Transverse colon (tissue), 4 donors: ENCODE measurements at regions not wholly inside any gene's neighbourhood (a gene's known extent, or its start where the extent isn't known, plus 50 kb on each side); places are given as distances from the start of the nearest gene placed in this dataset.

Source experiments
- DNase-seq: peaks from one replicate; pipeline ENCODE4 v3.0.0-alpha.2; 2019
- H3K27ac ChIP-seq, 4 donors: fragments of 200-600 bp; sonication (generic); 2 replicates each; pipeline ENCODE4 v1.5.1; 2016 to 2018; ENCODE audit warnings: inconsistent platforms in 4 of 4
- H3K27me3 ChIP-seq: fragments of 200-600 bp; sonication (generic); 2 replicates; pipeline ENCODE4 v1.5.1; 2017; ENCODE audit warnings: inconsistent platforms
- H3K36me3 ChIP-seq, 4 donors: fragments of 200-600 bp; sonication (generic); 2 replicates each; pipeline ENCODE4 v1.5.1; 2017 to 2019; ENCODE audit warnings: inconsistent platforms in 4 of 4
- H3K4me1 ChIP-seq, 4 donors: fragments of 200-600 bp; sonication (generic); 2 replicates each; pipeline ENCODE4 v1.5.1; 2017 to 2020; ENCODE audit warnings: inconsistent platforms in 4 of 4
- H3K4me3 ChIP-seq, 4 donors: fragments of 200-600 bp; sonication (generic); 1 replicate in 1 of 4; 2 replicates in 3 of 4; pipeline versions ENCODE4 v1.5.1 to v1.6.1; 2017 to 2019; ENCODE audit warnings: inconsistent platforms in 4 of 4
- H3K9me3 ChIP-seq, 2 donors: fragments of 200-600 bp; sonication (generic); 2 replicates each; pipeline ENCODE4 v1.5.1; 2017 to 2019; ENCODE audit warnings: inconsistent platforms in 2 of 2
- EP300 ChIP-seq: sonication (generic); formaldehyde crosslinking; IDR thresholded peaks from one replicate; pipeline ENCODE4 v1.6.1; 2017; ENCODE audit warnings: antibody characterized with exemption, low read depth
- POLR2A ChIP-seq: fragments of 450-650 bp; IDR thresholded peaks from one replicate; pipeline ENCODE4 v1.6.1; 2016; ENCODE audit warnings: antibody characterized with exemption, mild to moderate bottlenecking, moderate library complexity
- POLR2AphosphoS5 ChIP-seq, 3 donors: sonication (generic); formaldehyde crosslinking; IDR thresholded peaks; one replicate each; pipeline ENCODE4 v1.6.1; 2016; ENCODE audit warnings: antibody characterized with exemption in 3 of 3
- WGBS, 2 donors: methylation state at CpG; one replicate each; pipeline ENCODE4 v1.1.5; 2018; ENCODE audit warnings: low coverage in 1 of 2; 5-methylcytosine and 5-hydroxymethylcytosine counted together
- in situ Hi-C, 4 donors: fragments of 200-750 bp; cut with MboI; loops; one replicate each; pipeline versions ENCODE4 v1.15.0 to v1.15.1; 2017; ENCODE audit warnings: low sequenced_read_pairs in 3 of 4, low pct_ligation_motif_present in 1 of 4, low pct_unique_long_range_greater_than_20kb in 1 of 4
- intact Hi-C: fragments of 100-400 bp; cut with DNase I; formaldehyde crosslinking; loops from one replicate; pipeline ENCODE4 v1.15.1; 2023; ENCODE audit warnings: low total_unique reads
- TF ChIP-seq, protein P1 (sequence below), 5 experiments: fragments of 200-600 bp in 3 of 5; fragments of 450-650 bp in 2 of 5; sonication (generic) in 3 of 5; IDR thresholded peaks; 1 replicate in 2 of 5; 2 replicates in 3 of 5; pipeline ENCODE4 v1.5.1; 2016 to 2017; ENCODE audit warnings: antibody characterized with exemption in 5 of 5, inconsistent platforms in 3 of 5, mild to moderate bottlenecking in 2 of 5, moderate library complexity in 1 of 5

DNA sequence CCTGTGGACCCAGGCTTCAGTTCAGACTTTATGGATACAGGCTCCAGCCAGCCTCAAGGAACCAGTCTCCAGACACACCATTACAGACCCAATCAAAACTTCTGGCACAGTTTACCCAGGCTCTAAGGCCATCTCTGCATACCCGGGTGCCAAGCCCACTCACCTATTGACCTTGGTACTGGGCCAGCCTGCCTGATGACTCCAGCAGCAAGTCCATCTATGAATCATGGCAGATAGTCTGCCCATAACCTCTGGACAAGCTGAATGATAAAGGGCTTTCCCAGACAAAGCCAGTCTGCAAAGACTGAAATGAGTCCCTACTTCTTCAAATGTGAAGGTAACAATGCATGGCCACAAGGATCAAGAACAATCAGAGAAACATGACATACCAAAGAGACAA is 1327.1 kb upstream of the C9orf72 start:
- 88% methylated on average over 1 of the region's 1 CpG; no CpG with 5 or more reads in 1 of the 2 donors for WGBS, 2 donors
- Histone ChIP-seq H3K4me1 (no peaks in the 10 kb centered on the region), H3K4me3 (no peak overlapping the region), H3K9me3 (peaks cover 5 to 9% of the 10 kb centered on the region in 2 donors), H3K36me3 (no peaks in the 10 kb centered on the region), H3K27me3 (no peaks in the 10 kb centered on the region), H3K27ac (no peak overlapping the region)
- in situ Hi-C loops, result no loop called here
- no peak for TF ChIP-seq POLR2AphosphoS5 (IDR thresholded peaks at IDR 0.05)
- TF ChIP-seq, protein P1, sequence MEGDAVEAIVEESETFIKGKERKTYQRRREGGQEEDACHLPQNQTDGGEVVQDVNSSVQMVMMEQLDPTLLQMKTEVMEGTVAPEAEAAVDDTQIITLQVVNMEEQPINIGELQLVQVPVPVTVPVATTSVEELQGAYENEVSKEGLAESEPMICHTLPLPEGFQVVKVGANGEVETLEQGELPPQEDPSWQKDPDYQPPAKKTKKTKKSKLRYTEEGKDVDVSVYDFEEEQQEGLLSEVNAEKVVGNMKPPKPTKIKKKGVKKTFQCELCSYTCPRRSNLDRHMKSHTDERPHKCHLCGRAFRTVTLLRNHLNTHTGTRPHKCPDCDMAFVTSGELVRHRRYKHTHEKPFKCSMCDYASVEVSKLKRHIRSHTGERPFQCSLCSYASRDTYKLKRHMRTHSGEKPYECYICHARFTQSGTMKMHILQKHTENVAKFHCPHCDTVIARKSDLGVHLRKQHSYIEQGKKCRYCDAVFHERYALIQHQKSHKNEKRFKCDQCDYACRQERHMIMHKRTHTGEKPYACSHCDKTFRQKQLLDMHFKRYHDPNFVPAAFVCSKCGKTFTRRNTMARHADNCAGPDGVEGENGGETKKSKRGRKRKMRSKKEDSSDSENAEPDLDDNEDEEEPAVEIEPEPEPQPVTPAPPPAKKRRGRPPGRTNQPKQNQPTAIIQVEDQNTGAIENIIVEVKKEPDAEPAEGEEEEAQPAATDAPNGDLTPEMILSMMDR (IDR thresholded peaks at IDR 0.05), result no peak
- no peak for TF ChIP-seq POLR2A
- no peak for TF ChIP-seq EP300
- no peak for DNase-seq
- intact Hi-C loops, result no loop called here

DNA sequence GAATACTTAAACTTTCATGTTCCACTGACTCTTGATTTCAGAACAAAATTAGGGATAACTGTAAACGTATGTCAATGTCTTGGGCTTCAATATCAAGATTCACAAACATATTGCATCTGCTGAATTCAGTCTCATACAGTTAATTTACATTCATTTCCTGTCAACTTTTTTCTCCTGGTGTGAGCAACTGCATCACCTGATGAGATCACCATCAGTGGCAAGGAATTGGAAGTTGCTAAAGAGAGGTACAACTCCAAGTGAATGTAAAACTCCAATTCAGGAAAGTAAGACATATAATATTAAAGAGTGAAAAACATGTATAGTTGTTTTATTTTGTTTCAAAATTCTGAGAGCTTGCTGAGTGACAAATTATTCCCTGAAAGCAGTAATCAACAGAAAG is 1336.2 kb upstream of the C9orf72 start:
- H3K36me3 ChIP-seq, result no peaks in the 10 kb centered on the region
- intact Hi-C loops, result no loop called here
- 86 to 89% methylated on average over 1 of the region's 1 CpG for WGBS, 2 donors

DNA sequence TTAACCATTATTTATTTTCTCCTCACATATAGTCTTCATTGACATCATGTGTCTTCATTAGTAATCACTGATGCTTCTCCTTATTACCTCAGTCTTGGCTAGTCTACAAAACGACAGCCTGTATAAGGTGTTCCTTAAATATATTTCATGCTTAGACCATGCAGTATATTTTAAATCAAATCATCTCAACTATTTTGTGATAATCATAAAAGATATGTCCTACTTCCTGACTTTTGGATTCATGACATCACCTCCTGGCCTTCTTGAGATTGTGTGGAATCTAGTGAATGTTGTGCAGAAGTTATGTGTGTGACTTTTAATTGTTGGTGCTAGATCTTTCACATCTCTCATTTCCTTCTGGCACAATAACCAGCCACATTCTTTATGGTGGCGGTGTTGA is 1339.3 kb upstream of the C9orf72 start:
- Histone ChIP-seq H3K36me3 (no peaks in the 10 kb centered on the region), H3K4me1 (peaks cover 0 to 18% (median 6%) of the 10 kb centered on the region in 4 donors), H3K27me3 (no peaks in the 10 kb centered on the region), H3K4me3 (no peak overlapping the region), H3K9me3 (no peaks in the 10 kb centered on the region), H3K27ac (no peak overlapping the region)
- in situ Hi-C loops, result no loop called here
- no peak for TF ChIP-seq POLR2A
- no peak for TF ChIP-seq POLR2AphosphoS5 (IDR thresholded peaks at IDR 0.05)
- TF ChIP-seq, protein P1 (IDR thresholded peaks at IDR 0.05), result no peak
- TF ChIP-seq EP300, result no peak
- DNase-seq, result no peak
- intact Hi-C loops, result loop anchor here (10.0 kb wide), 1 partner anchor 62 kb away; no protein-coding TSS in a partner anchor
- 79 to 83% methylated on average over 2 of the region's 2 CpGs for WGBS, 2 donors

More for the DNA sequence above, 1336.2 kb upstream of the C9orf72 start:
- Histone ChIP-seq H3K4me1 (peaks cover 0 to under 1% (median 0%) of the 10 kb centered on the region in 4 donors), H3K9me3 (no peaks in the 10 kb centered on the region), H3K27ac (no peak overlapping the region), H3K27me3 (no peaks in the 10 kb centered on the region), H3K4me3 (no peak overlapping the region)
- in situ Hi-C loops, result no loop called here
- TF ChIP-seq, protein P1 (IDR thresholded peaks at IDR 0.05), result no peak
- TF ChIP-seq POLR2AphosphoS5 (IDR thresholded peaks at IDR 0.05), result no peak
- no peak for TF ChIP-seq POLR2A
- TF ChIP-seq EP300, result no peak
- DNase-seq, result no peak

DNA sequence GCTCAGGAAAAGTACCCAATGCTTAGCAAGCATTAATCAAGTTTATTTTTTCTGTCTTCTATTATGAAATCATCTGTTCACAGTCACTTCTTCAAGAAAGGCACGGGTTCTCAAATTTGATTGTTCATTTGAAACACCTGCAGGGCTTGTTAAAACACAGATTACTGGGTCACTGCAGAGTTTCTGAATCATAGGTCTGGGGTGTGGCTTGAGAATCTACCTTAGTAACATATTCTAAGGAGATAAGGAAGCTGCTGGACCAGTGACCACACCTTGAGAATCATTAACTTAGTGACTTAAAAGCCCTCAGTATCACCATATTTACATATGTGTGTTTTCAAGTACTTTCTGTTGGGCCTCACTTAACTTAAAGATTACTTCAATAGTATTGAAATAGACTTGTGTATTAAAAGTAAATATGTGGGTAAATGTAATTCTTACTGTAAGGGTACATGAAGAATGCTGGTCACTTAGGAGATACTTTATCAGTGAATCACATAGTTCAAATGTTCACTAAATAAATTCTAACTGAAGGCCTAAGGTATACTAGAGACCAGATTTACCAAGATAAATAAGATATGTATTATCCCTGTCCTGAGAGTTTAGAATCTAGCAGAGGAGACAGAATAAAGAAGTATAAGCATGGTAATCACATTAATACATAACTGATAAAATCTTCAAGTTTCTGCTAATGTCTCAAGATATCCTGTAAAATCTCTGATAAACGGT is 1342.1 kb upstream of the C9orf72 start:
- WGBS, 2 donors, result 23 to 32% methylated on average over 1 to 2 of the region's 2 CpGs

More for the DNA sequence above, 1342.1 kb upstream of the C9orf72 start:
- no peaks in the 10 kb centered on the region for H3K9me3 ChIP-seq
- intact Hi-C loops (loop anchor here (10.0 kb wide), 1 partner anchor 59 kb away; no protein-coding TSS in a partner anchor), in situ Hi-C loops (no loop called here)
- peaks cover 0 to 18% (median 6%) of the 10 kb centered on the region in 4 donors for H3K4me1 ChIP-seq
- H3K4me3 ChIP-seq, result no peak overlapping the region
- no peaks in the 10 kb centered on the region for H3K36me3 ChIP-seq
- no peaks in the 10 kb centered on the region for H3K27me3 ChIP-seq
- DNase-seq, result peak; percentile 52
- TF ChIP-seq, protein P1 (IDR thresholded peaks at IDR 0.05), result no peak
- TF ChIP-seq POLR2A (no peak), POLR2AphosphoS5 (IDR thresholded peaks at IDR 0.05) (no peak), EP300 (no peak)
- H3K27ac ChIP-seq, result peak overlapping the region; percentile 53 to 81 (median 66)
